DND-41 (cell line): ENCODE measurements at regions not wholly inside any gene's neighbourhood (a gene's known extent, or its start where the extent isn't known, plus 50 kb on each side); places are given as distances from the start of the nearest gene placed in this dataset.

ENCODE experiments used
- ATAC-seq: fragments of 200-7000 bp; cut with Tn5 transposase; 3 replicates; pipeline ENCODE4 v1.9.1; 2021; ENCODE audit warnings: low read depth; ENCODE audit not compliant: insufficient read depth
- DNase-seq: peaks from one replicate; pipeline ENCODE4 v3.0.0-alpha.2; 2020
- H2AFZ ChIP-seq: 2 replicates; pipeline ENCODE4 v1.6.0; 2012; ENCODE audit warnings: low read depth, low read length
- H3K27ac ChIP-seq: 2 replicates; pipeline ENCODE4 v1.5.1; 2012; ENCODE audit warnings: low read length, inconsistent platforms
- H3K27me3 ChIP-seq: fragments of 200-600 bp; sonication (generic); 2 replicates; pipeline ENCODE4 v1.6.0; 2012; ENCODE audit warnings: low read length, mild to moderate bottlenecking, inconsistent platforms; ENCODE audit not compliant: insufficient read depth, poor library complexity
- H3K36me3 ChIP-seq: 2 replicates; pipeline ENCODE4 v1.5.1; 2012; ENCODE audit warnings: low read length, inconsistent platforms; ENCODE audit not compliant: insufficient read depth
- H3K4me1 ChIP-seq: 2 replicates; pipeline ENCODE4 v1.5.1; 2012; ENCODE audit warnings: mild to moderate bottlenecking, low read length; ENCODE audit not compliant: insufficient read depth
- H3K4me2 ChIP-seq: 2 replicates; pipeline ENCODE4 v1.6.0; 2012; ENCODE audit warnings: mild to moderate bottlenecking, moderate library complexity, low read length, inconsistent platforms; ENCODE audit not compliant: insufficient read depth
- H3K4me3 ChIP-seq, 2 experiments: fragments of 200-600 bp in 1 of 2; shearing (Covaris generic) in 1 of 2; 2 replicates each; pipeline ENCODE4 v1.5.1; 2012 to 2016; ENCODE audit warnings: inconsistent platforms in 2 of 2, low read length in 2 of 2, mild to moderate bottlenecking in 2 of 2, low read depth in 1 of 2, moderate library complexity in 1 of 2
- H3K79me2 ChIP-seq: 2 replicates; pipeline ENCODE4 v1.6.0; 2012; ENCODE audit warnings: low read length, inconsistent platforms; ENCODE audit not compliant: insufficient read depth
- H3K9ac ChIP-seq: 2 replicates; pipeline ENCODE4 v1.6.0; 2012; ENCODE audit warnings: low read depth, mild to moderate bottlenecking, inconsistent platforms, low read length, moderate library complexity
- H3K9me3 ChIP-seq: 2 replicates; pipeline ENCODE4 v1.5.1; 2012; ENCODE audit warnings: low read length, moderate library complexity, mild to moderate bottlenecking, inconsistent platforms; ENCODE audit not compliant: insufficient read depth, severe bottlenecking
- H4K20me1 ChIP-seq: 2 replicates; pipeline ENCODE4 v1.6.0; 2012; ENCODE audit warnings: low read length; ENCODE audit not compliant: insufficient read depth
- EZH2 ChIP-seq: IDR thresholded peaks from 3 replicates; pipeline ENCODE4 v1.6.1; 2012; ENCODE audit warnings: borderline replicate concordance, low read depth, mild to moderate bottlenecking, moderate library complexity, low read length, inconsistent platforms; ENCODE audit not compliant: severe bottlenecking
- TF ChIP-seq, protein P1 (sequence below): IDR thresholded peaks from 2 replicates; pipeline ENCODE4 v1.5.1; 2012; ENCODE audit warnings: borderline replicate concordance, low read length, moderate library complexity, mild to moderate bottlenecking; ENCODE audit not compliant: poor library complexity, severe bottlenecking; ENCODE audit errors: extremely low read depth

DNA sequence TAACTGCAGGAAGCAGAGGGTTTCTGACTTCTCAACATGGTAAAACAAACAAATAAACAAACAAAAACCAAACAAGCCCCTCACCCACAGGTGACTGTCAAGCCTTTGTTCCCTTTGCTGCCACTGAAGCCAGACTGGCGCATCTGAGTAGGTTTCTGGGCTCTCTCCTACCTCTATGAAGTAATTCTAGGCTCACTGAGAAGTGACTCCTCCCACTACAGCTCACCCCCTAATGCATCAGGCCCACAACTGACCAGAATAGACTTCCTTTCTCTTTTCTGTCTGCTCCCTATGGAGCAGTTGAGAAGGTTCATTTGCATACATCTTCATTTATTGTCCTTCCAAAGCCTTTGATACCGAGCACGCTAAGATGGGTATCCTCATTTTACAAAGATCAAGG, 77.0 kb upstream of the CCL2 start:
- Histone ChIP-seq H3K79me2 (no peaks in the 10 kb centered on the region), H4K20me1 (no peaks in the 10 kb centered on the region), H3K4me1 (peaks cover 52% of the 10 kb centered on the region), H3K9ac (no peak overlapping the region), H3K9me3 (no peaks in the 10 kb centered on the region), H3K27me3 (no peaks in the 10 kb centered on the region), H3K4me3 (no peak overlapping the region), H3K27ac (peak overlapping the region; percentile 62), H2AFZ (peak overlapping the region; percentile 12; the same call in 1 of the 2 replicates), H3K36me3 (no peaks in the 10 kb centered on the region), H3K4me2 (no peak overlapping the region)
- DNase-seq (peak; percentile 19), ATAC-seq (no peak)
- no peak for TF ChIP-seq EZH2
- TF ChIP-seq, protein P1, sequence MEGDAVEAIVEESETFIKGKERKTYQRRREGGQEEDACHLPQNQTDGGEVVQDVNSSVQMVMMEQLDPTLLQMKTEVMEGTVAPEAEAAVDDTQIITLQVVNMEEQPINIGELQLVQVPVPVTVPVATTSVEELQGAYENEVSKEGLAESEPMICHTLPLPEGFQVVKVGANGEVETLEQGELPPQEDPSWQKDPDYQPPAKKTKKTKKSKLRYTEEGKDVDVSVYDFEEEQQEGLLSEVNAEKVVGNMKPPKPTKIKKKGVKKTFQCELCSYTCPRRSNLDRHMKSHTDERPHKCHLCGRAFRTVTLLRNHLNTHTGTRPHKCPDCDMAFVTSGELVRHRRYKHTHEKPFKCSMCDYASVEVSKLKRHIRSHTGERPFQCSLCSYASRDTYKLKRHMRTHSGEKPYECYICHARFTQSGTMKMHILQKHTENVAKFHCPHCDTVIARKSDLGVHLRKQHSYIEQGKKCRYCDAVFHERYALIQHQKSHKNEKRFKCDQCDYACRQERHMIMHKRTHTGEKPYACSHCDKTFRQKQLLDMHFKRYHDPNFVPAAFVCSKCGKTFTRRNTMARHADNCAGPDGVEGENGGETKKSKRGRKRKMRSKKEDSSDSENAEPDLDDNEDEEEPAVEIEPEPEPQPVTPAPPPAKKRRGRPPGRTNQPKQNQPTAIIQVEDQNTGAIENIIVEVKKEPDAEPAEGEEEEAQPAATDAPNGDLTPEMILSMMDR, result peak; percentile 46

DNA sequence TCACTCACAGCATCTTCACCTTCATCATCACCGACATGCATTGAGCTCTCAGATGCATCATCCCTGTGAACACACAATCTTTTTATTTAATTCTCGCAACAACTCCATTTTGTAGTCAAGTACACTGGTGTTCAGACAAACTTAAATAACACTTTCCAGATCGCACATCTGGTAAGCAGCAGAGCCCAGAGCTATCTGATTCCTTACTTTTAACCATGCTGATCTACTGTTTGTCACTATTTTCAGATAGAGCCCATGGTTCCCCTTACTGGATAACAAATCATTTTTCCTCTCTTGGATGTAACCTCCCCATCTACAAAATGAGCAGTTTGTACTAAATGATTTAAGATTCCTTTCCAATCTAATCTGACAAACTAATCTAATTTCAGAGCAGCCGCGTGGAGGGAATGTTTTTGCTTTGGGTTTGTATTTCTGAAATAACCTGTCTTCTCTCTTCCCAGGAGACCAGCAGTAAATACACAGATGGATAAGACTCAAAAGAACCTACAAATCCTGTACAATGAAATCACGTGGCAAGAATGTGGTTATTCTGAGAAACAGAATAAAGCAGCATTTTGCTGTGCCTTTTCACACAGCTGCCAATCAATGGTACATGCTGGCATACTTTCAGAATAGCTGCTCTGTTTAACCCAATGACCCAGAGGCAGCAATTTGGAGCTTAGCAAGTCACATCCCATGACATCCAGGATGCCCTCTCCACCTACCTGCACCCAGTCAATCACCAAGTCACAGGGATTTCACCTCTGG, 72.9 kb upstream of the CCL2 start:
- no peaks in the 10 kb centered on the region for H3K9me3 ChIP-seq
- H3K4me1 ChIP-seq, result peaks cover 54% of the 10 kb centered on the region
- no peaks in the 10 kb centered on the region for H3K79me2 ChIP-seq
- TF ChIP-seq, protein P1, result no peak
- TF ChIP-seq EZH2, result no peak
- DNase-seq, result peak; percentile 67
- H3K36me3 ChIP-seq, result no peaks in the 10 kb centered on the region
- H3K27me3 ChIP-seq, result no peaks in the 10 kb centered on the region
- peak overlapping the region; percentile 81 for H3K27ac ChIP-seq
- H4K20me1 ChIP-seq, result no peaks in the 10 kb centered on the region
- peak overlapping the region in 1 of 2 experiments; percentile 37; a peak in 1 of 4 replicates for H3K4me3 ChIP-seq
- peak overlapping the region; percentile 34; the same call in 1 of the 2 replicates for H2AFZ ChIP-seq
- peak overlapping the region; percentile 26 for H3K9ac ChIP-seq
- peak; percentile 94 for ATAC-seq
- H3K4me2 ChIP-seq, result peak overlapping the region; percentile 59

DNA sequence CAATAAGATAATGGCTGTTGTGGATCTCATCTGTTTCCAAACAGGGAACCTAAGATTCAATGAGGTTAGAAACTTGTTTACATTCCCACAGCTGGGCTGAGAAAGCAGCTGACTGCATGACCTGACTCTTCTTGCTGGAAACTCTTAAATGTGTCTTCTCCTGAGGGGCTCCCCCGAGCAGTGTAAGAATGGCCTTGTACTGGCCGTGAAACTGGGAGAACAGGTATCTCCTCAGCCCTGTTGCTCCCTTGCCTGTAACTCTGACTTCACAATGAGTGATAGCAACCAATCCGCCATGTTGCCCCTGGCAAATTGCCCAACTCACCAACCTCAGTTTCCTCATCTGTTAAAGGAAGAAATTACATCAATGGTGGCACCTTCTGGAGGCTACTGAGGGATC, 59.1 kb upstream of the CCL2 start:
- no peaks in the 10 kb centered on the region for H3K79me2 ChIP-seq
- TF ChIP-seq, protein P1, result no peak
- no peak for TF ChIP-seq EZH2
- no peak for ATAC-seq

More for the DNA sequence above, 59.1 kb upstream of the CCL2 start:
- no peak overlapping the region for H3K27ac ChIP-seq
- no peak overlapping the region for H3K9ac ChIP-seq
- no peak overlapping the region for H2AFZ ChIP-seq
- DNase-seq, result no peak
- H3K4me3 ChIP-seq, result no peak overlapping the region
- peaks cover 24% of the 10 kb centered on the region for H3K4me1 ChIP-seq
- no peaks in the 10 kb centered on the region for H3K36me3 ChIP-seq
- H3K27me3 ChIP-seq, result no peaks in the 10 kb centered on the region
- no peaks in the 10 kb centered on the region for H4K20me1 ChIP-seq
- no peak overlapping the region for H3K4me2 ChIP-seq
- peaks cover 9% of the 10 kb centered on the region for H3K9me3 ChIP-seq
